ENCODE measurements at regions not wholly inside any gene's neighbourhood (a gene's known extent, or its start where the extent isn't known, plus 50 kb on each side); places are given as distances from the start of the nearest gene placed in this dataset.
A peak's percentile ranks its signal among the peaks of the same experiment; 100 is the strongest.

- WGBS, 2 donors = 70 to 85% methylated on average over 8 to 9 of the region's 9 CpGs
- Histone ChIP-seq H3K9me3 (no peaks in the 10 kb centered on the region), H3K27ac (peak overlapping the region in 1 of 4 donors; percentile 35), H3K4me1 (peaks cover 11 to 20% (median 11%) of the 10 kb centered on the region in 4 donors), H3K4me3 (no peak overlapping the region), H3K27me3 (no peaks in the 10 kb centered on the region), H3K36me3 (no peaks in the 10 kb centered on the region)
- TF ChIP-seq POLR2AphosphoS5 (IDR thresholded peaks at IDR 0.05) (no peak), CTCF (IDR thresholded peaks at IDR 0.05) (no peak), POLR2A (IDR thresholded peaks at IDR 0.05) (no peak), EP300 (IDR thresholded peaks at IDR 0.05) (no peak)
- peak in 1 of 2 donors; percentile 60 for DNase-seq
- ATAC-seq (ENCODE audit: low FRiP score in 2 of 2) = no peak
Observed at GRCh38 chr6:14722704-14723103, 523.2 kb upstream of the JARID2 start.

- peaks cover 11 to 28% (median 16%) of the 10 kb centered on the region in 4 donors for H3K4me1 ChIP-seq
- no peaks in the 10 kb centered on the region for H3K27me3 ChIP-seq
- no peak overlapping the region for H3K27ac ChIP-seq
- 89 to 98% methylated on average over 2 of the region's 2 CpGs for WGBS, 2 donors
- H3K36me3 ChIP-seq = no peaks in the 10 kb centered on the region
- ATAC-seq (ENCODE audit: low FRiP score in 2 of 2) (no peak), DNase-seq (no peak)
- no peak overlapping the region for H3K4me3 ChIP-seq
- TF ChIP-seq POLR2A (IDR thresholded peaks at IDR 0.05) (no peak), EP300 (IDR thresholded peaks at IDR 0.05) (no peak)
- H3K9me3 ChIP-seq = no peaks in the 10 kb centered on the region
Observed at GRCh38 chr6:14723535-14724086, 522.3 kb upstream of the JARID2 start.

- H3K36me3 ChIP-seq = no peaks in the 10 kb centered on the region
- H3K4me3 ChIP-seq = no peak overlapping the region
- 62 to 94% methylated on average over 1 of the region's 1 CpG for WGBS, 2 donors
- H3K27me3 ChIP-seq = no peaks in the 10 kb centered on the region
- no peak for TF ChIP-seq POLR2A (IDR thresholded peaks at IDR 0.05)
- no peak for TF ChIP-seq CTCF (IDR thresholded peaks at IDR 0.05)
- no peak for TF ChIP-seq POLR2AphosphoS5 (IDR thresholded peaks at IDR 0.05)
- TF ChIP-seq EP300 (IDR thresholded peaks at IDR 0.05) = no peak
- H3K9me3 ChIP-seq = no peaks in the 10 kb centered on the region
- H3K4me1 ChIP-seq = peaks cover 11 to 32% (median 20%) of the 10 kb centered on the region in 4 donors
- DNase-seq (no peak), ATAC-seq (ENCODE audit: low FRiP score in 2 of 2) (no peak)
- no peak overlapping the region for H3K27ac ChIP-seq
Observed at GRCh38 chr6:14724549-14724948, 521.3 kb upstream of the JARID2 start.

- peak overlapping the region in 3 of 4 donors; percentile 68 to 82 (median 80) for H3K27ac ChIP-seq
- peak in 1 of 2 donors; percentile 63 for ATAC-seq (ENCODE audit: low FRiP score in 2 of 2)
Observed at GRCh38 chr6:14726816-14727493, 518.9 kb upstream of the JARID2 start.

More at GRCh38 chr6:14726816-14727493, 518.9 kb upstream of the JARID2 start:
- no peaks in the 10 kb centered on the region for H3K36me3 ChIP-seq
- WGBS, 2 donors = 74 to 76% methylated on average over 7 of the region's 7 CpGs
- TF ChIP-seq POLR2AphosphoS5 (IDR thresholded peaks at IDR 0.05) (no peak), EP300 (IDR thresholded peaks at IDR 0.05) (no peak), POLR2A (IDR thresholded peaks at IDR 0.05) (no peak), CTCF (IDR thresholded peaks at IDR 0.05) (no peak)
- no peaks in the 10 kb centered on the region for H3K27me3 ChIP-seq
- H3K9me3 ChIP-seq = no peaks in the 10 kb centered on the region
- peaks cover 0 to 16% (median 11%) of the 10 kb centered on the region in 4 donors for H3K4me1 ChIP-seq
- DNase-seq = no peak
- no peak overlapping the region for H3K4me3 ChIP-seq

All from upper lobe of left lung (tissue), 6 donors.